Natural killer cell (primary cell): ENCODE measurements at regions not wholly inside any gene's neighbourhood (a gene's known extent, or its start where the extent isn't known, plus 50 kb on each side); places are given as distances from the start of the nearest gene placed in this dataset.

ENCODE experiments used
- ATAC-seq, 3 donors: fragments of 150-1000 bp in 2 of 3; fragments of 200-7000 bp in 1 of 3; cut with Tn5 transposase; 1 replicate in 1 of 3; 2 replicates in 2 of 3; pipeline ENCODE4 v1.10.0; 2021; ENCODE audit warnings: mild to moderate bottlenecking in 2 of 3, moderate library complexity in 2 of 3
- DNase-seq, 2 donors: peaks; one replicate each; pipeline versions ENCODE4 v3.0.0 to v3.0.0-alpha.2; 2013 to 2021; ENCODE audit warnings: mixed read lengths in 1 of 2
- H3K27ac ChIP-seq: one replicate; pipeline ENCODE4 v1.5.1; 2013; ENCODE audit warnings: mild to moderate bottlenecking, low read length
- H3K27me3 ChIP-seq: one replicate; pipeline ENCODE4 v1.6.1; 2013; ENCODE audit warnings: low read length; ENCODE audit not compliant: control insufficient read depth, insufficient read depth
- H3K36me3 ChIP-seq: one replicate; pipeline ENCODE4 v1.6.1; 2013; ENCODE audit warnings: low read length; ENCODE audit not compliant: control insufficient read depth, insufficient read depth
- H3K4me1 ChIP-seq: one replicate; pipeline ENCODE4 v1.6.1; 2013; ENCODE audit warnings: low read length; ENCODE audit not compliant: control insufficient read depth, insufficient read depth
- H3K4me3 ChIP-seq: one replicate; pipeline ENCODE4 v1.5.1; 2013; ENCODE audit warnings: low read length
- H3K9me3 ChIP-seq: one replicate; pipeline ENCODE4 v1.6.1; 2013; ENCODE audit warnings: low read length; ENCODE audit not compliant: control insufficient read depth, insufficient read depth
- H3K27ac Mint-ChIP-seq, 2 donors: one replicate each; pipeline ENCODE4 v1.8.0; 2022; ENCODE audit warnings: mild to moderate bottlenecking in 2 of 2, mixed read lengths in 2 of 2, moderate library complexity in 1 of 2
- H3K27me3 Mint-ChIP-seq, 2 donors: one replicate each; pipeline ENCODE4 v1.8.0; 2022; ENCODE audit warnings: low read depth in 2 of 2, mixed read lengths in 2 of 2
- H3K36me3 Mint-ChIP-seq: one replicate; pipeline ENCODE4 v1.8.0; 2022; ENCODE audit warnings: mixed read lengths
- H3K4me1 Mint-ChIP-seq, 2 donors: one replicate each; pipeline ENCODE4 v1.8.0; 2022; ENCODE audit warnings: mixed read lengths in 2 of 2
- H3K4me3 Mint-ChIP-seq: one replicate; pipeline ENCODE4 v1.8.0; 2022; ENCODE audit warnings: mild to moderate bottlenecking, moderate library complexity, mixed read lengths
- H3K9me3 Mint-ChIP-seq, 2 donors: one replicate each; pipeline ENCODE4 v1.8.0; 2022; ENCODE audit warnings: mixed read lengths in 2 of 2
- CTCF ChIP-seq: fragments of 200-600 bp; IDR thresholded peaks from one replicate; pipeline ENCODE4 v1.8.0; 2022; ENCODE audit warnings: antibody characterized with exemption
- WGBS: methylation state at CpG from one replicate; pipeline ENCODE4 v1.1.7; 2013; ENCODE audit warnings: missing lambda C conversion rate; ENCODE audit not compliant: insufficient coverage; 5-methylcytosine and 5-hydroxymethylcytosine counted together
- intact Hi-C: fragments of 100-400 bp; cut with micrococcal nuclease; formaldehyde crosslinking; loops from one replicate; pipeline ENCODE4 v1.14.2; 2022

- no peaks in the 10 kb centered on the region for H3K9me3 ChIP-seq
- DNase-seq (no peak), ATAC-seq (no peak)
- 65% methylated on average over 12 of the region's 13 CpGs for WGBS
- no peaks in the 10 kb centered on the region for H3K36me3 ChIP-seq
- no peaks in the 10 kb centered on the region for H3K9me3 Mint-ChIP-seq
- intact Hi-C loops: no loop called here
- H3K27ac Mint-ChIP-seq: no peak overlapping the region
- no peaks in the 10 kb centered on the region for H3K27me3 ChIP-seq
- no peak overlapping the region for H3K4me3 ChIP-seq
- TF ChIP-seq CTCF: no peak
- H3K27ac ChIP-seq: no peak overlapping the region
- no peaks in the 10 kb centered on the region for H3K4me1 ChIP-seq
- H3K4me3 Mint-ChIP-seq: no peak overlapping the region
- H3K36me3 Mint-ChIP-seq: no peaks in the 10 kb centered on the region
- peaks cover 2 to 6% of the 10 kb centered on the region in 2 donors for H3K27me3 Mint-ChIP-seq
- no peaks in the 10 kb centered on the region for H3K4me1 Mint-ChIP-seq
Observed at GRCh38 chr11:115083144-115083806, 404.9 kb downstream of the NXPE2 start.

GRCh38 chr11:115084231-115084630, 405.9 kb downstream of the NXPE2 start:
- intact Hi-C loops: no loop called here
- Histone ChIP-seq H3K27ac (no peak overlapping the region), H3K4me3 (no peak overlapping the region), H3K9me3 (no peaks in the 10 kb centered on the region), H3K4me1 (no peaks in the 10 kb centered on the region), H3K27me3 (no peaks in the 10 kb centered on the region), H3K36me3 (no peaks in the 10 kb centered on the region)
- H3K27me3 Mint-ChIP-seq: peaks cover 2 to 6% of the 10 kb centered on the region in 2 donors
- no peaks in the 10 kb centered on the region for H3K9me3 Mint-ChIP-seq
- H3K27ac Mint-ChIP-seq: no peak overlapping the region
- ATAC-seq (no peak), DNase-seq (no peak)
- H3K4me1 Mint-ChIP-seq: no peaks in the 10 kb centered on the region
- H3K4me3 Mint-ChIP-seq: no peak overlapping the region
- no peaks in the 10 kb centered on the region for H3K36me3 Mint-ChIP-seq
- TF ChIP-seq CTCF: no peak
- WGBS: 73% methylated on average over 4 of the region's 4 CpGs

DNA sequence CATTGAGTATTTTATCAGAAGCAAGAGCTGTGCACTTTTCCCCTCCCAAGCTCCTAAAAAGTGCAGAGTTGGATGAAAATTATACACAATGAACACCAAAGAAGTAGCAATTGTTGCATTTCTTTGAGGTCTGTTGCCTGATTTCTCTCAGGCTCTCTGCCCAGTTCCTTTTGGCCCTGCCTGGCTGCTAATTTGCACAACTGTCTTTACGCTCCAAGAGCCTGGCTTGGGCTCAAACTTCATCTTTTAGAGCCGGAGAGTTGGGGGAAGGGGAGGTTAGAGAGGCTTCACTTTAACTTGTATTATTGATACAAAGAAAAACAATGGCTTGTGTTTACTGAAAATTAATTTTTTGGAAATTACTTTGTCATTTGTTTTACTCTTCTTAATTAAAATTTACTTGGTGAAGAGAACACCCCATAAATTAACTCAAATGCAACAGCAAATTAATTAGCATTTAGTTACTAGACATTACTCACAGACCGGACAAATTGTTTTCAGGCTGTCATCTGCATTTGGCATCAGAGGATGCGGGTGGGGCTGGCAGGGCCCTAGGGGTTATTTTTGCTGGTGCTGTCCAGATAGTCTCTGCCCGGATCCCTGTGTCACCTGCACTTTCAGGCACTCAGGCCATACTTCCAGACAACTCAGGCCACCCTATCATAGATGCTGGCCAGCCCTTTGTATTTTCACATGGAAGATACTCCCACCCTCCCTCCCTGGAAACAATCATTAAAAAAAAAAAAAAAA, 407.3 kb downstream of the NXPE2 start:
- ATAC-seq (no peak), DNase-seq (no peak)
- Mint-ChIP-seq H3K27ac (no peak overlapping the region), H3K4me3 (no peak overlapping the region), H3K27me3 (peaks cover 4 to 6% of the 10 kb centered on the region in 2 donors), H3K36me3 (no peaks in the 10 kb centered on the region), H3K4me1 (no peaks in the 10 kb centered on the region), H3K9me3 (no peaks in the 10 kb centered on the region)
- Histone ChIP-seq H3K4me3 (no peak overlapping the region), H3K9me3 (no peaks in the 10 kb centered on the region), H3K36me3 (no peaks in the 10 kb centered on the region), H3K27ac (no peak overlapping the region), H3K4me1 (no peaks in the 10 kb centered on the region), H3K27me3 (no peaks in the 10 kb centered on the region)
- intact Hi-C loops: no loop called here
- WGBS: 95% methylated on average over 4 of the region's 5 CpGs
- no peak for TF ChIP-seq CTCF
